GM19238 (cell line): ENCODE measurements at regions not wholly inside any gene's neighbourhood (a gene's known extent, or its start where the extent isn't known, plus 50 kb on each side); places are given as distances from the start of the nearest gene placed in this dataset.

Source experiments
- DNase-seq: peaks from one replicate; pipeline ENCODE4 v3.0.0; 2011; ENCODE audit warnings: low spot score; ENCODE audit not compliant: insufficient read length

DNA sequence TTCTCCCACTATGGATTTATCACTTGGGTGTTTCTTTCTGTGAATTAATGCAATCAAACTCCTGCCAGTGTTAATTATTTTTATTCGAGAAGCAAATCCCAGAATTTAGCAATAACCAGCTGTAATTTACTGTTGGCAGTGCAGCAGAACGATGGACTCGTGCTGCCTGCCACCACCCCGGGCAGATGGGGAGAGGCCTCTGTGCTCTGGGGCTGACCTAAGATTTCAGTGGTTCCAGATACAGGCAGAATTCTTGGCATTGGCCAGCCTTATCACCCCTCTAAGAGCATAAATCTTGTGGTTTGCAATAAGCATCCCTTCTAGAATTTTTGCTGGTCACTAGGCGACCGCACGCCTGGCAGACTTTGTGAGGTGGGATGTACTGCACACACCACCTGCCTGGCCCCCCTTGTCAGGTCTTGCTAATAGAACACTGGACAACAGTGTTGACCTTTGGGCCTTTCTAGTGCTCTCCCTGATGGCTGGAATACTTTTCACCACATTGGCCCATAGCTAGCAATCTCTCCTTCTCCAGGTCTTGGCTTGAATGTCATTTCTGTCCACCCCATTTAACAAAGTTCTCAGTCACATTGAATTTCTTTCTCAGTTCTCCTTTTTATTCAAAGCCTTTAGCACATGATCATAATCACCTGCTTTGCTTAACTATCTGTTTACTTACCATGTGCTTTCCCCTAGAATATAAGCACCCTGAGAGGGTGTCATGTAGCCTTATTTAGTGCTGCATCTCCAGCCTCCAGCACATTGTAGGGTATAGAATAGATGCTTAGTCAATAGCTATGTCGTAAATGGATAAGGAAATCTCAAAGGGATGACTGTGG is 122.1 kb upstream of the DYNLRB2 start:
- no peak for DNase-seq

GRCh38 chr16:80417706-80418271 is 123.0 kb upstream of the DYNLRB2 start:
- DNase-seq = no peak

DNA sequence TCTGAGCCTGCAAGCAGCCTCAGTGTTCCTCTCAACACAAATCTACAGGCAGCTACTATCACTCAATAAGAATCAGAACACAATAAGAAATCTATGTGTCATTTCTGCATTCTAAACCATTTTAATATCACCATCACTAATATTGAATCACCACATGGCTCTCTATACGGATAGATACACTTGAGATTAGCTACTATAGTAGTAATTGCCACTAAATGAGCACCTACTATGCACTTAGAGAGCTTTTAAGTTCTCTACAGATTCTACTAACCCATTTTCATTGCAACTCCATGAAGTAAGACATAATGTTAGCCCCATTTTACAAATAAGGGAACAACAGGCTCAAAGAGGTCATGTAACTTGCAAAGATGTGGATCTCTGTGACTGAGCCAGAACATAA is 132.8 kb upstream of the DYNLRB2 start:
- no peak for DNase-seq

DNA sequence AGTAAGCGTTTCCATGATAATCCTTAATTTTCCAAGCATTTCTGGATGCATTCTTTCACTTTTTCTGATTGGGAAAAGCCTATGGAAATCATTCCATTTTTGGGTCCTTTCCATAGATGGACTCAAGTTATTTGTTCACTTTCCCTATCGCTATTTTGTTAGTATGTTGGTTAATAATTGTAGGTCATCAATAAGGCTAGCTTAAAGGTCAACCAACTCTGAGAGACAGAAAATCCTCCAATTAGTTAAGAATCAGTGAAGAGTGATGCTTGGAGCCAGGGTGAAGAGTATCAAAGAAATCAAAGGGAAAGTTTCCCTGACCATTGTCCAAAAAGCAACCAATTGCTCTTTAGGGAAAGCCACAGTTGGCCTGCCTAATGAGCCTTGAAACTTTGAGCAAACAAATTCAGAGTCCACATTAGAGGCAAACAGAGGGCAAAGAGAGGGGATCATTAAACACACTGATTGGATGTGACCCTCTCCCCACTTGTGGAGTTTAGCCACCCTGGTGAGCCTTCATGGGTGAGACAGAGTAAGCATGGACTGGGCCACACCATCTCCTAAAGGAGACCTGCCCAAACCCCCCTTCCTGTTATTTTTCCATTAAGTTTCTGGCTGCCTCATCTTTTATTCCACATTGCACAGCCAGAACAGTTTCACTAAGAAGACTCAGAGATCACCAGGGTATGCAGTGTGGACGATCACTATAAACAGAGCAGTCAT is 133.4 kb upstream of the DYNLRB2 start:
- DNase-seq = no peak

GRCh38 chr16:80404847-80405246 is 135.9 kb upstream of the DYNLRB2 start:
- no peak for DNase-seq

GRCh38 chr16:80403894-80404293 is 136.9 kb upstream of the DYNLRB2 start:
- DNase-seq = no peak

- DNase-seq = no peak
Observed at GRCh38 chr16:80390871-80391489, 149.8 kb upstream of the DYNLRB2 start.

DNA sequence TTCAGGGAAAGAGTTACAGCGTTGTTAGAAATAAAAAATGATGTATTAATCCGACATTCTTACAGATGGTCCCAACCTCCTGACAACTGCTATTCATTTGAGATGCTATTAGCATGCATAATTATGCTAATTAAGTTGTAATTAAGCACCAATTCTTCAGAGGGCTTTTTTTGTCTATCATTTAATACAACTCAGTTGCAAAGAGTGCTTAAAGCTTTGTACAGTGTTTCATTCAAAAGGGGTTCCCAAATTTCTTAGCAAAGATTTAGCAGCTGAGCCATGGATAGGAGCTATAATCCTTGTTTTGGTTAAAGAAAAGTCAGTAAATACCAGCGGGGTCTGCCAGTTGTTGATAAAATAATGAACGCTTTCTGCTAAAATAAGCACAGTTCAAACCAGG is 150.7 kb upstream of the DYNLRB2 start:
- no peak for DNase-seq

DNA sequence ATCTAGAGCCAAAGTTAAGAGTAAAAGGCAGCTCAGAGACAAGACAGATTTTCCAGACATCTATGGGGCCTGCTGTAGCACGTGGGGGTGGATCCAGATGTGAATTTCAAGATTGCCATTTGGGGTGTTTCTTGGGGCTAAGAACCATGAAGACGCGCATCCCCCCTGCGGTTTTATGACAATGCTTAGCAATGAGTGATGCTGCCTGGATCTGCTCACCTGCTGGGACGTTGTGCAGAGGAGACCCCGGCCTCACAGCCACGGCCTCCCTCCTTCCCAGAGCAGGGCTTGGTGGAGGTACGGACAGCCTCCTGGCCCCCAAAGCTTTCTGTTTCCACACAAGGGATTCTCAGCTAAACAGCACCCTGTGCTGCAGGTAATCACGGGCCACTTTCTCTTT is 151.5 kb upstream of the DYNLRB2 start:
- DNase-seq = no peak

- no peak for DNase-seq
Observed at GRCh38 chr16:80387318-80387921, 153.4 kb upstream of the DYNLRB2 start.

DNA sequence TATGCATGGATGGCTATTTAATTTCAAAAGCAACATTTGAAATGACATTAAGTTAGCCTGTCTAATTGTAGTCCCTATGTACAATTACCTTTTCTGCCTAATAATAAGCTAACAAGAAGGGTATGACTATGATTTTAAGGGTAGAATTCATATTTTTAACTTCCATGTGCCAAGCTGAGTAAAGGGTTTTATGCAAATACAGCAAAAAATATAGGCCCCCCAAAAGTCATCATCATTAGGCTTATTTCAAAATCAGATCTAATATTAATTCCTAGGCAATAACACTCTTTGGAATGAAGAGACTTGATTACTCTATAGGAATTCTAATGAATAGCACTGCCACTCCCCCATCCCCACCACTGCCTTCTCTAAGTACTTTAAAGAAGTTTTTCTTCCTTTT is 155.9 kb upstream of the DYNLRB2 start:
- DNase-seq = no peak

GRCh38 chr16:80380514-80380913 is 160.3 kb upstream of the DYNLRB2 start:
- no peak for DNase-seq

DNA sequence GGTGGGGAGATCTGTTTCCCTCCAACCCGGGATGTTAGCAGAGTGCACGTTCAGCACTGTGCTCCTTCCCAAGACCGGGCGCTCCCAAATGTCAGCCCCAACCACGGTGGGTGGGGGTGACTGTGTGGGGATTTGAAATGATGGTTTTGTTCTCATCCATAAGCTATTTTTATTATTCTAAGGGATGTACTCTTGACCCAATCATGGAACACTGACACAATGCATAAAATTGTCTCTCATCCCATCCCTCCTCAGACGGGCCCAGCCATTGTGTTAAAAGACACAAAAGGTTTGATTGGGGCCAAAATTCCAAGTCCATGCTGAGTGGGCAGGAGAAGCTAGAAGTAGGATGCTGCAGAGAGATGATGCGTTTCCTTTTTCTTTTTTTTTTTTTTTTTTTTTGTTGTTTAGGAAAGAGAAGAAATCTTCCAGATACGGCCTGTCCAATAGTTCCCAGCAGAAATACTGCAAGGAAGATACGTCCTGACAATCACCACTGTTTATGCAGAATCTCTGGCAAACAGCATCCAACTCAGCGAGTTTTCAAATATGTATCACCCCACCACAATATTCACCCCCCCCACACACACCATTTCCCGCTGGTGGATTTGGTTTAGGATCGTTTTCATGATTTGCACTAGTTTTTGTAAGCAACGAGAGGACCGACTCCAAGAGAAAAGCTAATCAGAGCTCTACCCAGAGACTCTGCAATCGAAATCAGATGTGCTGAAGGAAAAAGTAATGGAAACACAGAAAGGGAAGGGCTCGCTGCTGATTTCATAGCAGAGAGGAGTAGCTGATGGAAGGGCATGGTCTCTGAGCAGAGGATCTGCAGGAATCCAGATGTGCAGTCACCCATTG is 163.5 kb upstream of the DYNLRB2 start:
- no peak for DNase-seq

GRCh38 chr16:80375973-80376372 is 164.8 kb upstream of the DYNLRB2 start:
- DNase-seq = no peak

DNA sequence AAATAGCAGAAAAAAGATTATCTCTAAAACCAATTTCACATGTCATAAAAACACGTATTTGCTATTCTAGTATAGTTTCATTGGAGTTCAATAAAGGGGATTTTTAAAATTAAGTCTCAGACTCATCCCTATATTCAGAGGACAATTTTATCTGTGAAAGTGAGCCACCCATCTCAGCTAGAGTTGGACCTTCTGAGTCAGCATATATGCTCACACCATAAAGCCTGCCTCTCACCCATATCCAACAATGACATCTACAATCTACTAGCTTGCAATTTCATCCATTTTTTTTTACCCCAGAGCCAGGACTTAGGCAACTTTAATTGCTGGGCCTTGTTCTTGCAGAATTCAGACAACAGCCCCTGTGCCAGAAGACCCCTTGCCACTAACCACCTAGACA is 165.3 kb upstream of the DYNLRB2 start:
- DNase-seq = no peak

DNA sequence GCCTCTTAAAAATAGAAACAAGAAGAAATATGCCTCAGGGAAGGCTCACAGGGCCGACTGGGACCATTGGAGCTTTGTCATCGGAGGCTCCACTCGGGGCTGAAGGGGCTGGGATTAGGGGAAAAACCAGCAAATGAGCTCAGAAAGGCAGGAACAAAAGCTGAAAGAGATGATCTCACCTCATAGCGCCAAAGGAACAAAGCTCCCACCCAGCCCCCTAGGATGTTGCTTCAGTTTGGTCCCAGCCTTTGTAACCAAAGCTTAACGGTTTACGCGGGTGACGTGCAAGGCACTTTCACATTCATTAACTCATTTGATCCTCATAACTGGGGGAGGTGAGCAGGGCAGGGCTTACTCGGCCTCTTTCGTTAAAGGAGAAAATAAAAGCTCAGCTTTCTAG is 168.5 kb upstream of the DYNLRB2 start:
- DNase-seq = no peak

DNA sequence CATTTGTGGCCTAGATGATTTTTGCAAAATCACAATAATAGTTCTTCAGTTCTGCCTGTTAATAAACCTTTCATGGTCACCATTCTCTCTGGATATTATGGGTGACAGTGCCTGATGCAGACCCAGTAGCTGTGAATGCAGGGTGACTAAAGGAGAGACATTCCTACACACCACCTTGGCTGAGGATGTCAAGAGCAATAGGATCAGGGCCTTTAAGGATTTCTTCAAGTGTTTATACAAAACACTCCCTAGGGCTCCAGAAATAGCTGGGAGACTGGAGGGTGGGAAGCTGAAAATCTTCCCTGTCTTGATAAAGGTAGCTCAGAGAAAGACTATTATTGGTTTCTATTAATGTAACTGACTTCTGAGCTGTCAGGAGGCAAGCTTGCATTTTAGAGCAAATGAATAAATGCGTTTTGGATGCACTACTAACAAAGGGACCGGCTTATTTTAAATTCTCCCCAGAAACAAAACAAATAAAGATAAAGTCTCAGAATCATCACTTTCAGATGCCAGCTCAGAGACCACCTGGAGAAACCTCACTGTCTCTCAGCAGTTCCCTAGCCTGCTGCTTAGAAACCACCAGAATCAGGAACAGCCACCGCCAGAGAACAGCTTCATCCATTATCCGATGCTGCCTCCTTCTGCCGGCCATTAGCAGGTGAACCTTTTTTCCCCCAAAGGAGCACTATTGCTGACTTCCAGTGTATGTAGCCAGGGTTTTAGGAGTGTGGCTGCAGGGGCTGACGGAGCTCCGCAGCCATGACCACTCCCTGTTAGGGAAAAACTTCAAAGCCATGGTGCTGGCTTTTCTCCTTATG is 171.4 kb upstream of the DYNLRB2 start:
- no peak for DNase-seq

- DNase-seq = no peak
Observed at GRCh38 chr16:80367037-80367658, 173.6 kb upstream of the DYNLRB2 start.

DNA sequence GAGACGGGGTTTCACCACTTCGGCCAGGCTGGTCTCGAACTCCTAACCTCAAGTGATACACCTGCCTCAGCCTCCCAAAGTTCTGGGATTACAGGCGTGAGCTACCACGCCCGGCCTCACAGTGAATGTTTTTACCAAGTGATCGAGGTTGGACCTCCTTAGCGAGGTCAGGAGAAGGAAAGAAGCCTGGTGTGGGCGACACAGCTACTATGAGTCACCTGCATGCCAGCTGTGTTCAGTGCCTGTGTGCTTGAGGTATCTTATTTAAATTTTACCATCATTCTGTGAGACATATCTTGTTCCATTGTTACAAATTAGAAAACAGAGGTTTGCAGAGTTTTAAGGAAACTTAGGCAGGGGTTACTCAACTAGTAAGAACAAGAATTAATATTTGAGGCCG is 174.8 kb upstream of the DYNLRB2 start:
- no peak for DNase-seq
